Activated B cell treated with CpG ODN at 0.5 μM for 24 hours (primary cell): ENCODE measurements at regions not wholly inside any gene's neighbourhood (a gene's known extent, or its start where the extent isn't known, plus 50 kb on each side); places are given as distances from the start of the nearest gene placed in this dataset.

Source experiments
- ATAC-seq: fragments of 200-7000 bp; cut with Tn5 transposase; one replicate; pipeline ENCODE4 v1.10.0; 2021; ENCODE audit warnings: low read depth, mild to moderate bottlenecking, moderate library complexity
- CTCF ChIA-PET: fragments of 350-600 bp; sonication (Branson Sonifier 250); formaldehyde crosslinking; loops from one replicate; lab custom pipeline; 2021; ENCODE audit warnings: antibody characterized with exemption; lab: Charles Lee
- POLR2A ChIA-PET: fragments of 350-600 bp; sonication (Branson Sonifier 250); formaldehyde crosslinking; loops from one replicate; lab custom pipeline; 2021; ENCODE audit warnings: antibody characterized with exemption; lab: Charles Lee
- DNase-seq: peaks from one replicate; pipeline ENCODE4 v3.0.0; 2022
- H3K27ac Mint-ChIP-seq: one replicate; pipeline ENCODE4 v1.8.0; 2020; ENCODE audit warnings: mixed read lengths
- H3K27me3 Mint-ChIP-seq: one replicate; pipeline ENCODE4 v1.8.0; 2021; ENCODE audit warnings: mixed read lengths
- H3K36me3 Mint-ChIP-seq: one replicate; pipeline ENCODE4 v1.8.0; 2021; ENCODE audit warnings: low read depth, mixed read lengths
- H3K4me1 Mint-ChIP-seq: one replicate; pipeline ENCODE4 v1.8.0; 2021; ENCODE audit warnings: mixed read lengths
- H3K4me3 Mint-ChIP-seq: one replicate; pipeline ENCODE4 v1.8.0; 2020; ENCODE audit warnings: mild to moderate bottlenecking, mixed read lengths
- H3K9me3 Mint-ChIP-seq: one replicate; pipeline ENCODE4 v1.8.0; 2020; ENCODE audit warnings: mixed read lengths
- CTCF ChIP-seq: fragments of 200-600 bp; IDR thresholded peaks from one replicate; pipeline ENCODE4 v1.8.0; 2022; ENCODE audit warnings: antibody characterized with exemption, mild to moderate bottlenecking
- intact Hi-C: fragments of 100-400 bp; cut with micrococcal nuclease; formaldehyde crosslinking; loops from one replicate; pipeline ENCODE4 v1.15.1; 2024

- H3K4me1 Mint-ChIP-seq, result no peaks in the 10 kb centered on the region
- H3K27ac Mint-ChIP-seq, result no peak overlapping the region
- no peak for TF ChIP-seq CTCF
- no peaks in the 10 kb centered on the region for H3K27me3 Mint-ChIP-seq
- ATAC-seq (no peak), DNase-seq (no peak)
- H3K36me3 Mint-ChIP-seq, result peaks cover 76% of the 10 kb centered on the region
- no peak overlapping the region for H3K4me3 Mint-ChIP-seq
- ChIA-PET CTCF (no interaction called here), POLR2A (no interaction called here)
- H3K9me3 Mint-ChIP-seq, result no peaks in the 10 kb centered on the region
- intact Hi-C loops, result no loop called here
Observed at GRCh38 chr22:25353516-25354445, 134.3 kb downstream of the CRYBB2 start.

GRCh38 chr22:25354456-25354855 is 135.0 kb downstream of the CRYBB2 start:
- Mint-ChIP-seq H3K4me1 (no peaks in the 10 kb centered on the region), H3K27ac (no peak overlapping the region), H3K4me3 (no peak overlapping the region), H3K9me3 (no peaks in the 10 kb centered on the region), H3K27me3 (no peaks in the 10 kb centered on the region), H3K36me3 (peaks cover 81% of the 10 kb centered on the region)
- intact Hi-C loops, result no loop called here
- no peak for ATAC-seq
- no peak for TF ChIP-seq CTCF
- peak; percentile 5 for DNase-seq
- ChIA-PET POLR2A (no interaction called here), CTCF (no interaction called here)

GRCh38 chr22:25357132-25357455 is 137.7 kb downstream of the CRYBB2 start:
- intact Hi-C loops, result no loop called here
- TF ChIP-seq CTCF, result no peak
- no peaks in the 10 kb centered on the region for H3K9me3 Mint-ChIP-seq
- CTCF ChIA-PET, result no interaction called here
- peaks cover 68% of the 10 kb centered on the region for H3K36me3 Mint-ChIP-seq
- no peak for DNase-seq
- no peak for ATAC-seq
- H3K4me1 Mint-ChIP-seq, result peaks cover under 1% of the 10 kb centered on the region
- H3K27ac Mint-ChIP-seq, result no peak overlapping the region
- no peak overlapping the region for H3K4me3 Mint-ChIP-seq
- no peaks in the 10 kb centered on the region for H3K27me3 Mint-ChIP-seq
- POLR2A ChIA-PET, result no interaction called here

- TF ChIP-seq CTCF, result no peak
- no peaks in the 10 kb centered on the region for H3K27me3 Mint-ChIP-seq
- H3K27ac Mint-ChIP-seq, result no peak overlapping the region
- intact Hi-C loops, result no loop called here
- peaks cover 61% of the 10 kb centered on the region for H3K36me3 Mint-ChIP-seq
- peaks cover 2% of the 10 kb centered on the region for H3K4me1 Mint-ChIP-seq
- no peak overlapping the region for H3K4me3 Mint-ChIP-seq
- H3K9me3 Mint-ChIP-seq, result no peaks in the 10 kb centered on the region
- POLR2A ChIA-PET, result no interaction called here
- no peak for ATAC-seq
- no peak for DNase-seq
- CTCF ChIA-PET, result no interaction called here
Observed at GRCh38 chr22:25357606-25358420, 138.4 kb downstream of the CRYBB2 start.
